Stimulated activated naive CD4-positive, alpha-beta T cell (primary cell): ENCODE measurements at regions not wholly inside any gene's neighbourhood (a gene's known extent, or its start where the extent isn't known, plus 50 kb on each side); places are given as distances from the start of the nearest gene placed in this dataset.

Experiments
- DNase-seq, 6 experiments: peaks; one replicate each; lab custom pipeline; 2025; lab: John Stamatoyannopoulos, UW

- DNase-seq = no peak
Measured at GRCh38 chr12:88638388-88638787, 58.1 kb upstream of the KITLG start.

- no peak for DNase-seq
Measured at GRCh38 chr12:88634008-88634407, 53.7 kb upstream of the KITLG start.

- DNase-seq = no peak
Measured at GRCh38 chr12:88633312-88633711, 53.0 kb upstream of the KITLG start.

GRCh38 chr12:88630561-88630960 lies 50.3 kb upstream of the KITLG start:
- no peak for DNase-seq
